HG02571 (cell line): ENCODE measurements at regions not wholly inside any gene's neighbourhood (a gene's known extent, or its start where the extent isn't known, plus 50 kb on each side); places are given as distances from the start of the nearest gene placed in this dataset.

Source experiments
- ATAC-seq: cut with Tn5 transposase; IDR thresholded peaks from one replicate; pipeline ENCODE4 v1.9.1; 2021; ENCODE audit warnings: mild to moderate bottlenecking, moderate library complexity; ENCODE audit not compliant: unreplicated experiment

DNA sequence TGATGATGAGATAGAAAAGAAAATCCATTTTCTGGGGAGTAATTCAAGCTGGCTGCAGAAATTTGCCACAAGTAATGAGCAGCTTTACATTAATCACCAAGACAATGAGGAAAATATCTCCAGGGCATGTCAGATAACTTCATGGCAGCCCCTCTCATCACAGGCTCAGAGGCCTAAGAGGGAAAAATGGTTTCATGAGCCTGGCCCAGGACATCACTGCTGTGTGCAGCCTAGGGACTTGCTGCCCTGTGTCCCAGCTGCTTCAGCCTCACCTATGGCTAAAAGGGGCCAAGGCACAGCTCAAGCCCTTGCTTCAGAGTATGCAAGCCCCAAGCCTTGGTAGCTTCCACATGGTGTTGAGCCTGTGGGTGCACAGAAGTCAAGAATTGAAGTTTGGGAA, 161.7 kb downstream of the OPA1 start:
- ATAC-seq: no peak

DNA sequence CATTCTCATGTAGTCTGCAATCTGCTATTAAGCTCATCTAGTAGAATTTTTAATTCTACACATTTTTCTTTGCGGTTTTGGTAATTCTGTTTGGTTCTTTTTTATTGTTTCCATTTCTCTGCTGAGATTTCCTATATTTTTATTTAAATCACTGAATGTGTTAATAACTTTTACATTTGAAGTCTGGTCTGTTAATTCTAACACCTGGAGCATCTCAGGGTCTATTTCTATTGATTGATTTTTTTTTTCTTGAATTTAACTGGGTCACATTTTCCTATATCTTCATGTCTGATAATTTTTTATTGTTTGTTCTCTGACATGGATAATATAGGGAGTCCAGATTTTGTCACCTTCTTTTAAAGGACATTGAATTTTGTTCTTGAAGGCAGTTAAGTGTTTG, 163.5 kb downstream of the OPA1 start:
- no peak for ATAC-seq

DNA sequence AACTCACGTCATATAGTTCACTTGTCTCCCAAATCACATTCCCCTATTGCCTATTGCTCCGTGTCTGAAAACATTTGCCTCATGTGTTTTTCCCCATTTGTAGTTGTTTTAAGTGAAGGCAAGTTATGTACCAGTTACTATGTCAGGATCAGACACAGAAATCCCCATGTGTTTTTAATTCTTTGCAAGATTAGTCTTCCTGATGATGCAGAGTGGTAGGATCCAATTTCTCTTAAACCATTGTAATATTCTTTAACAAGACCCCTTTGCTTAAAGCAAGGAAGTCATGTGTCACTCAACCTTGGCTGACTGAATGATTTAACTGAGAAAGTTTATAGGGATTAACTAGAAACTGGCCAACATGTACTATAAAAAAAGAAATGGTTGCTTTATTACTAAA, 164.4 kb downstream of the OPA1 start:
- ATAC-seq: no peak

DNA sequence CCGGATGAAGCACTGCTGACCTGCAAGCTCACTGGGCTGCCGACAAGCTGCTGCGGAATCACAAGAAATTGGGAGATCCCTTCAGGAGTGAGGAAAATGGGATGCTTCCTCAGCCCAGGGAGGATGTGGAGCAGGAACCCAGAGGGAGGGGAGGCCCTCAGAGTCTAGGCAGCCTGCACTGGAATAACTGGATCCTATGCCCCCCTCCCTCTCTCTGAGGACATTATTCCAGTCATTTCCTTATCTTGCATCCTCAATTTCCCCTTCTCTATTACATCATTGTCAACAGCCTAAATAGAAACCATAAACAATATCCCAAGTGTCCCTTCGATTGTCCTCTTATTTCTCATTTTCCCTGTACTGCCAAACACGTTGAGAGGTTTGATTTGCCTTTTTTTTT, 169.0 kb downstream of the OPA1 start:
- ATAC-seq: no peak

DNA sequence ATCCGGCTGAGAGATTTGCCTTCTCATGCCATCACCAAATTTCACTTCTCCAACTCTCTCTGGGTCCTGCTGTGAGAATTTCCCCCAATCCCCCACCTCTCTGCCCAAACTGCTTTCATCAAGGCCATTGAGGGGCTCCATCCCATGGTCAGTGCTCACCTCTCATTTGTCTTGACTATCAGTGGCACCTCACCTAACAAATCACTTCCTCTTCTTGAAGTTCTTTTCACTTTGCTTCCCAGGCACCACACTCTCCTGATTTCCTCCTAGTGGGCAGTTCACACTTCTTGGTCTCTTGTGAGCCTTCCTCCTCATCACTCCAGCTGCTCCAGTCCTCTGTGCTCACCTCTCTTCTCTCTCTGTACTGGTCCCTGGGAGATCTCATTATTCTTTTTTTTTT, 169.6 kb downstream of the OPA1 start:
- no peak for ATAC-seq

DNA sequence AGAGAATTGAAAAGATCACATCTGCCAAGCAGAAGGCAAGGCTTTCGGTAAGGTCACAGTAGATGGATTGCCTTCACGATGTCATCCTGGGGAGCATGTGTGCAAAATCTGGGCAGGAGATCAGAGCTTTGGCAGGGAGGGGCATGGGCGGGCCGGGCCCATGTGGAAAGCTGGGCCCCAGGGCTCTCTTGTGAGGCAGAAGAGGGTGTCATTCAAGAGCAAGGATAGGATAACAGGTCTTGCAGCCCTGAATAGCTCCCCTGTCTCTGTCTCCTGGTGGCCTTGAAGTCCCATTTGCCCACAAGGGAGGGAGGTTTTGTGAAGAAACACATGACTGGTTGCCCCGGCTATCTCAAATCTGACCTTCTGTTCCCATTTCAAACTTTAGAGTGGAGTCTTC, 172.0 kb downstream of the OPA1 start:
- no peak for ATAC-seq

DNA sequence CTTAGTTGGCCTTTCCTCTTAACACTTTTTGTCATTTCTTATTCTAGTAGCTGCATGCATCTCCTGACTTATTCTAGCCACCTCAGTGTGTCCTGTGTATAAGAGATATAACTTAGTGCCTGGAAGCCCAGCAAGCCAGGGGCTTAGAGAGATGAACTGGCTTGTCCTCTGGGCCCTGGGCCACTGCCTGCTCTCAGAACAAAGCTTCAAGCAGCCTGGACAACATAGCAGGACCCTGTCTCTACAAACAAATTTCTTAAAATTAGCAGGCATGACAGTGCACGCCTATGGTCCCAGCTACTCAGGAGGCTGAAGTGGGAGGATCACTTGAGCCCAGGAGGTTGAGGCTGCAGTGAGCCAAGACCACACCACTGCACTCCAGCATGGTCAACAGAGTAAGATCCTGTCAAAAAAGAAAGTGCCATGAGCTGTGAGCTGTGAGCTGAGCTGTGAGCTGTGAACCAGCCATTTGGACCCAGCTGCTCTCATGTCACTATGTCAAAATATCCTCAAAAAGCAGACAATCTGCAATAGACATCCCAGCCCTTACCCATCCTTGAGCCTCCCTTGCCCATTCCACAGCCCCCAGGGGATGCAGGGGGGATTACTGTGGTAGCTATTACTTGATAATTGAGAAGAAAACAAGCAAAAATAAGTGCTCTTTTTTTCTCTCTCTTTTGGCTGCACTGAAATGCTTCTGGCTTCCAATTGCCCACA, 174.5 kb downstream of the OPA1 start:
- no peak for ATAC-seq

DNA sequence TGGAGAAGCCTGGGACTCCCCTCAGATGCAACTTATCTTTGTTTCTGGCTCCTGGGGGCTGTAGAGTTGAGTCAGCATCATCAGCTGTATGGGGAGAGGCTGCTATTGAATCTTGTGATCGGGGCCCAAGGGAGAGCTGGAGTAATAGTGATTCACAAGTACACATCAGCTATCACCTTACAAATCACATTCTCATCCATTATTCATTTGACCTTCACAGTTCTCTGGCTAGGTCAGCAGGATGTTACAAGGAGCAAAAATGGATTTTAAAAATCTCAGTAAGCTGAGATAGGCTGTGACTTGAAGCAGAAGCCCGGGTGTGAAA, 175.0 kb downstream of the OPA1 start:
- no peak for ATAC-seq

DNA sequence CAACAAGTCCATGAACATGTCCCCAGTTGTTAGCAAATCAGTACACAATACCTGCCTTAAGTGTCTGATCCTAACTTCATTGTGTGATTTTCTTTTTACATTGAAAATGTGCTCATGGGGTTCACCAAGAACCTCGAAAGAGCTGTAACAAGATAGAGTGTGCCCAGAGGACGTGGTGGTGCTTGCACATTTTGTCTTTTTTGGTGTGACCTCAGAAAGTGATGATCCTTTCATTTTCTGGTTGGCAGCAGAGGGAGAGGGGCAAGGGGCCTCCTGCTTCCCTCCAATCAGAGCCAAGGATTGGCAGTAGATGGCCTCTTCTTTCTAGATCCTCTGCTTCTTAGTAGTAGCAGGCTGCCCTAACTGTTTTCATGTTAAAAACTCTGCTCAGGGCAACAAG, 176.4 kb downstream of the OPA1 start:
- no peak for ATAC-seq

DNA sequence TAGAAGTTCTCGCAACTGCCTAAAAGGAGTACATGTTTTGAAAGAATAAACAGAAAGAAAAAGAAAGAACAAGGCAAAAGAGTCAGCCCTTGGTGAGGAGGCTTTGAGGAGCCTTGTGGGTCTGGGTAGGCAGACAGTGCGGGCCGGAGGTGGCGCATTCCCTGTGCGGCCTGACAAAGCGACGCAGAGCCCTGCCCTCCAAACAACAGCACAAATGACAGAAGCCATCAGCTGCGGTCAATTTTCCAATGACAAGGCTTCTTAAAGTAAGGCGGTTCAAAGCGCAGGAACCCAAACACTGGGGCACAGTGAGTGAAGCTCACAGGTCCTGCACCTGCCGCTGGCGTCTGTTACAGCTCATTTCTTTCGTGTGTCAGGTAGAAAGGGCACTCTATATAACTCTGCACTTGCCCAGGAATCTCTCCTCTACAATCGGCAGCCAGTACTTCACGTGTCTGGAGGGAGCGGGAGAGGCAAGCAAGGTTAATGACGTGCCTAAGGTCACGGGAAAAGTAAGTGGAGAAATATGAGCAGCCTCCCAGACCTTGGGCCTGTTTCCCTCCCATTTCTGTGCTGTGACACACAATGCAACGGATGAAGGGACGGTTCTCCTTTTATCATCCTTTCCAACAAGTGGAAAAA, 178.1 kb downstream of the OPA1 start:
- ATAC-seq: no peak

DNA sequence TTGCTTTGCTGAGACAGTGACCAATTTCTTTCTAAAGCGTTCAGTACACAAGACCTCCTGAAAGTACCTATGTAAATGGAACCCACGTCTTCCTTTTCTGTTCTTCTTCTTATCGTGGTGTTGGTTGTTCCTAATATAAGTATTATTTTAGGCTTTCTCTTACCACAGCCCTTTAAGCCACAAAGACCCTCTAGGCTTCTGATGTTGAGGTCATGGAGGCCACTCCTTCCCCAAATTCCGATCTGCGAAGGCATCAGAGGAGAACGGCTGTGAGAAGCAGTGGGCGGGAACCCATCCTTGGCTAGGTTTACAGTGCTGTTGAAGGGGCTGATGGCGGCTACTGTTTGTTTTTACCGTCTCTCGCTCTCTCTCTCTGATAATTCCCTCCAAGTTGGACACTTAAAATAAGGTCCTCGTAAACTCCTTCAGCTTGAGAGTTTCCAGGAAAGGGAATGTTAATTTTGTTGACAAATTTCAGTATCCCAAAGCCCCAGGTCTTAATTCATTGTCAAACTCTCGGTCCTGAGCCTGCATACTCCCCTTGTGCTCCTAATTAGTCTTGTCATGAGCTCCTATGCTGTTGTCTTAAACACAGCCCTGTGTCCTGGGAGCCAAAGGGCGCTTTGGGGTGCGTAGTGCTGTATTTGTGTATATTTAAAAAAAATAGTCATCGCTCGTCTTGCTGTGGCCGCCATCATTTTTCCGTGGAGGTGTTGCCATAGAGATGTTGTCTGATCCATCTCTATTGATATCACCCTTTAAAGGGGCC, 178.8 kb downstream of the OPA1 start:
- no peak for ATAC-seq

DNA sequence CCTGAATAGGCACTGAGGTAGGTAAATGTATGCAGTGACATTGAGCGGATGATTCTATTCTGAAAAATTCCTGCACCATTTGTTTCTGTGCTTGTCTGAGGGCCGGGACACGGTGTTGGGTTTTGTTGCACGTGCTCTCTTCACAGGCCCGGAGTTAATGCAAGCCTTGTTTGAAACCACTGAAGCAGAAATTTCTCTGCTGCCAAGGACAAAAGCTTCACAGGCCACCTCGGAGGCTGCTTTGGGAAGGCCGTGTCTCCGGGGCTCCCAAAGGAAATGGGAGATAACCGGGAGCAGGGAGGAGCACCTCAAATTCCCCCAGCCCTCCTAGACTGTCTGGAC, 179.4 kb downstream of the OPA1 start:
- ATAC-seq: no peak

DNA sequence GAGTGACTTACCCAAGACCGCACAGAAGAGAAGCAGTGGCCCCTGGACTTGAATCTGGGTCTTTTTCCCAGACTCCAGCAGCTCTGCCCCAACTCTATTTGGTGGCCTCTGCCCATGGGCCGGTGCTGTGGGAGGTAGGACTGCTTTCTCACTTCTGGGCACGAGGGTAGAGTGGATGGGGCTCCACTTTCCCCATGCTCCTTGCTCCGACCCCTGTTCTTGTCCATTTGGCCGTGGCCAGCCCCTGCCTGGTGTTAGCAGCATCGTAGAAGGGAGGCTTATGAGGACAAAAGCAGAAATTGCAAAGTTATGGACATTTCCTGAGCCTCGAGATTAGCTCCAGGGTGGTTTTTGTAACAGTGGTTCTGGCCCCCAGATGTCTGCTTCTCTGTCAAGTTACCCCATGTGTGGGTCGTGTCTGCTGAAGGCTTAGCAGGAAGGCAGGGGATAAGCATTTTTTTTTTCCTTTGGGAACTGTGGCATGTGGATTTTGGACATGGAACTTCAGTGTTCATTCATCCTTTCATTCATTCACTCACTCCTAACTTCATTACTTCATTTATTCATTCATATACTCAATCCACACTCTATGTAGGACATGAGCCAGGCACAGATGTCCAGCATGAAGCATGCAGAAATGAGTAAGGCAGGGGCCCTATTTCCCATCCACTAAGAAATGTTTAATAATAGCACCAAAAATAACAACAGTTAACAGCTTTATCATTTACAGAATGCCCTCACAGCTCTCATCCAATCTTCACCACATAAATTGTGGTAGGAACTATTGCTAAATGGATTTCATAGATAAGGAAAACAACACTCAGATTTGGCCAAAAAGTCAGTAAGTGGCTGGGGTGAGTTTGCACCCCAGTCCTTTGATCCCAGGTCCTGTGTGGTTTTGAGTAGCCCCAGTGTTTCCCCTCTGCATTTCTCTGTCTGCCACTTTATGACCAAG, 180.5 kb downstream of the OPA1 start:
- no peak for ATAC-seq

DNA sequence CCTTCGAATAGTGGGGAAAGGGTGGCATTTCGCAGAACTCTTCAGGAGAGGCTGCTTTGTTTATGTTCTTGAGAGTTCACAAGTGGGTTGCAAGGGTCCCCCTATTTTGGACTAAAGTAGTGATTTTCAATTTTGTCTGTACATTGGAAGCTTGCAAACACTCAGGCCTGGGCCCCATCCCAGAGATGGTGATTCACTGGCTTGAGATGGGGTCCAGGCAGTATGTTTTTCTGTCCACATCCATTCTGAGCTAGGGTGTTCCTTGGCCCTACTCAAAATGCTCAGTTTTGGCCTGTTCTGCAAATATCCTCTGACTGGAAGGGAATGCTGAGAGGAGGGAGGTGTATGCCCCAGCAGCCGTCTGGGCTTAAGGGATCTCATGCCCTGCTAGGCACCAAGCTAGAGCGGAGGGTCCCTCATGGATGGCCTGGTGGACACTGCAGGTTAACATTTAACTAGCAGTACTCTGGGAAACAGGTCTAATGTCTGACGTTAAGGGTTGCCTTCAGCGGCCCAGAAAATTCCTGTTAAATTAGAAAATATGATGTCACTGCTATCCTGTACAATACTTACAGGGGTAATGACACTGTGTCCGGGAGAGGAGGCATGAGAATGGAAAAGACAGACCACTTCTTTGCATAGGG, 181.4 kb downstream of the OPA1 start:
- no peak for ATAC-seq

DNA sequence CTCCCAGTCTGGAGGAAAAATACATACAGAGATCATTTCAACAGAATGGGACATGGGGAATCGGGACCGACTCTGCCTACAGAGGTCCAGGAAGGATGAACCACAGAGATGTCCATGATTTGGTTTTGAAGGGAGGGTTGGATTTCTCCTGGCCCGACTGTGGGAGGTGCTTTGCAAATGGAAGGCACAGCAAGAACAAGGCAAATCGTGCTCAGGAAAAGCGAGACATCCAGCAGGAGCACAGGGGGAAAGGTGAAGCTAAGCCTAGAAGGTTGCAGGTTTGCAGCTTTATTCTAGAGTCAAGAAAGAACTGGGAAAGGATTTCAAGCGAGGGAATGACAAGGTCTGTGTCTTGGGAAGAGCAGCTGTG, 181.9 kb downstream of the OPA1 start:
- ATAC-seq: no peak

DNA sequence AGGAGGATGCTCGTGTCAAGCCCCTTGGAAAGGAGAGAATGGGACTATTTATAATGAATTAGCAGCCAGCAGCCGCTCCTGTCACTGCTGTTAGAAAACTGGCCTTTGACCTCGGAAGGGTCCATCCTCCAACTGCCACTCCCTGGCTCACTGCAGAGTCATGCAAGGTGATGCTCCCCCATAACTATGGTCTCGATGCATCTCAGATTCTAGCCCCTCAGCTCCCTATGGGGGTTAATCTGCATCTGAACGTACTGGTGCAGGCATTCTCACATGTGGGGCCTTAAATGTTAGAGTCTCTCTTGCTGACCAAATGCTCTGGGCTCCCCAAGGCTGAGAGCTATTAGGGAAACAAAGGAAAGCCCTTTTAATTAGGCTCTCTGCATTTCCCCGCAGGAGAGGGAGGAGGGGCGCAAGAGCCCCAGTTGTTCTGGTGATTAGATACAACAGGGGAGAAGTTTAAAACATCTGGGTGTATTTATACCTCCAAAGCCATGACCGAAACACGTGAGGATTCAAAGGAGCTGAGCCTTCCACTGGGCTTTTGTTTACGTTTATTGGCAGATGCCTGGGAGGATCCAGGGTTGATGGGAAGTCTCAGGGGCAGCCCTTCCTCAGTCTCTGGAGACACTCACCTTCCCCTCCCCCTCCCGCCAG, 182.5 kb downstream of the OPA1 start:
- ATAC-seq: no peak

DNA sequence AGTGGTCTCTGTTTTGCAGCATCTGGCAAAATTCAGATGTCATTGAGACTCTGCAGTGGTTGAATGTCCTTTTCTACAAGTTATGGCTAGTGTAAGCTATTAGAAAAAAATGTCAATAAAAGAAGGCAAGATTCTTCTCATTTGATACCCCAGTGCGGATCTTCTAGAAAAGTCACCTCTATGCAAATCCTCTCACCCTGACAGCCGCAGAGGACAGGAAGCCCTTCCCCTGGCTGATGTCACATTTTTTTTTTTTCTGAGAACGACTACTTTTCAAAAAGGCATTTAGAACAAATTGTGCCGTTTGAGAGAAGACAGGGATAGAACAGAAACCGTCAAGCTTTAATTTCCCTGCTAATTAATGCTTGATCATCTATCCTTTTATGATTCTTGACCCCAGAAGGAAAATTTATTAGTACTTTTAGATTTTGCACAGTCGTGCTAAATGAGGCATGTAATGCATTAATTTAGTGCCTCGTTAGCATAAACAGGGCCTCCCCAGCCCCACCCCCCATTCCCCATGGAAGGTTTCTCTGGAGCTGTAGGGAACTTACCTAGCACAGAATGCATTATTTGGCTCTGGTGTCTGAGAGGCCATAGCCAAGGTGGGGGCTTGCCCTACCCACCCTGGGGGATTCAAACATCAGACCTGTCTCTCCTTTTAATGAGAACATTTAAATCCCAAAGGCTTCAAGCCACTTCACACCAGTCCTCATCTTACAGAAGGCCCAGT, 183.8 kb downstream of the OPA1 start:
- no peak for ATAC-seq

DNA sequence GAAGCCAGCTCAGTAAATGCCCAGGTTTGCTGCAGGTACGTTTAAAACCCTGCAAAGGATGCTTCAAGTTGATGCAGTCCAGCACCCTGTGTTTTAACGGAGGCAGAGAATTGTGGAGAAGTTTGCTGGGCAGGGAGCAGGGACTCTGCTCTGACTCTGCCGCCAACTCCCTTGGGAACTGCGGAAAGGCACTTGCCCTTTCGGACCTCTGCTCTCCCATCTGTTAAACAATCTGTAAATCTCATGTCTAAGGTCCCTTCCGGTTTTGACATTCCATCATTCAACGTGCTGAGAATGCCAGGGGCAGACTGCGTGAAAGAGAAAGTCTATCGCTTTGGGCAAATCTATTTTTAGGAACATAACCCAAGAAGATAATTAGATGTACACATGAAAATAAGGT, 184.5 kb downstream of the OPA1 start:
- ATAC-seq: no peak

DNA sequence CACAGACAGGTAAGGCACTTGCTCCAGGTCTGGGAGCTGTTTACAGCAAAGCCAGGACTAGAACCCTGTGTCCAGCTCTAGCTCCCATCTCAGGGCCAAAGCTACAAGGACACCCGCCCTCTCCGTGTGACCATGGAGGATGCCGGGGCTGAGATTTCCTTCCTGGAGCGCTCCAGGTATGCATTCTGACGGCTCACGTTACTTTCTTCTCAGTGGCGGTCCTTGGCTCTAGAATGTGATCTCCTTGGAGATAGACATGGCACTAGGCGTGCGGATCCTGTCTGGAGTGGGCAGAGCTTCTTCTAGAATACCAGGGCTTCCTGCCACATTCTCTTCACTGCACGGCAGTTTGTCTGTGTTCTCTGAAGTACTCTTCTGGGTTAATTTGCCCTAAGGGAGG, 185.7 kb downstream of the OPA1 start:
- no peak for ATAC-seq

DNA sequence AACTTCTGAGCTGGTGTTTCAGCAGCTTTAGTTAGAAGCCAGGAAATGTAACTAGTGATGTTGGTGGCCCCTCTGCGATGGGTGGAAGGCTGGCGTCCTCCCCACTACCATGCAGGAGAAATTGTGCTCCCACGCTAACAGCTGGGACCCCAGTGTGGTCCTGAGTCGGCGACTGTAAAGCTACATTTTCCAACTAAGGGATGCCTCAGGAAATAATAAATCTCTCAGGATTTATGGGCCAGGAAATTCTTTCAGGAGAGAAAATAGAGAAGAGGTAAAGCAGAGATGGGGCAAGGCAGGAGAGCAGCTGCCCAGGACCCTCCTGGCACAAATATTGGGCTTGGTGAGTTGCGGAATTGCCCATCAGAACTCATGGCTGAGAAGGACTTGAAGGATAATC, 186.9 kb downstream of the OPA1 start:
- ATAC-seq: no peak
